Ishikawa (cell line): ENCODE measurements at regions not wholly inside any gene's neighbourhood (a gene's known extent, or its start where the extent isn't known, plus 50 kb on each side); places are given as distances from the start of the nearest gene placed in this dataset.

Experiments used
- CEBPB ChIP-seq: IDR thresholded peaks from 2 replicates; pipeline ENCODE4 v1.6.1; 2012
- CREB1 ChIP-seq: IDR thresholded peaks from 2 replicates; pipeline ENCODE4 v1.6.1; 2012; ENCODE audit warnings: low read depth
- EGR1 ChIP-seq: IDR thresholded peaks from 2 replicates; pipeline ENCODE4 v1.6.1; 2012
- EP300 ChIP-seq: IDR thresholded peaks from 2 replicates; pipeline ENCODE4 v1.6.1; 2012; ENCODE audit warnings: borderline replicate concordance
- FOXM1 ChIP-seq: IDR thresholded peaks from 2 replicates; pipeline ENCODE4 v1.6.1; 2012; ENCODE audit warnings: low read depth, borderline replicate concordance
- MAX ChIP-seq: IDR thresholded peaks from 2 replicates; pipeline ENCODE4 v1.6.1; 2012
- NFIC ChIP-seq: IDR thresholded peaks from 2 replicates; pipeline ENCODE4 v1.6.1; 2012
- RAD21 ChIP-seq: IDR thresholded peaks from 2 replicates; pipeline ENCODE4 v1.6.1; 2012; ENCODE audit warnings: low read depth
- REST ChIP-seq: IDR thresholded peaks from 2 replicates; pipeline ENCODE4 v1.6.1; 2012; ENCODE audit warnings: low read depth, mild to moderate bottlenecking
- TAF1 ChIP-seq: IDR thresholded peaks from 2 replicates; pipeline ENCODE4 v1.6.1; 2012; ENCODE audit warnings: low read depth, mild to moderate bottlenecking
- TCF12 ChIP-seq: IDR thresholded peaks from 2 replicates; pipeline ENCODE4 v1.6.1; 2012; ENCODE audit warnings: low read depth
- TEAD4 ChIP-seq: IDR thresholded peaks from 2 replicates; pipeline ENCODE4 v1.6.1; 2012
- USF1 ChIP-seq: IDR thresholded peaks from 2 replicates; pipeline ENCODE4 v1.6.1; 2012
- YY1 ChIP-seq: IDR thresholded peaks from 2 replicates; pipeline ENCODE4 v1.6.1; 2012; ENCODE audit warnings: low read depth
- ZBTB7A ChIP-seq: IDR thresholded peaks from 2 replicates; pipeline ENCODE4 v1.6.1; 2012; ENCODE audit warnings: low read depth

- no peak for TF ChIP-seq TEAD4
- no peak for TF ChIP-seq FOXM1
- no peak for TF ChIP-seq CREB1
- no peak for TF ChIP-seq EP300
- TF ChIP-seq RAD21 = no peak
- no peak for TF ChIP-seq TCF12
- TF ChIP-seq TAF1 = no peak
- no peak for TF ChIP-seq MAX
- TF ChIP-seq REST = no peak
- no peak for TF ChIP-seq ZBTB7A
- no peak for TF ChIP-seq CEBPB
- no peak for TF ChIP-seq USF1
- no peak for TF ChIP-seq YY1
- TF ChIP-seq NFIC = no peak
- TF ChIP-seq EGR1 = no peak
These were observed 531.5 kb downstream of the ANKRD50 start for GRCh38 chr4:124181039-124181438.

- TF ChIP-seq TAF1 = no peak
- no peak for TF ChIP-seq USF1
- no peak for TF ChIP-seq YY1
- TF ChIP-seq ZBTB7A = no peak
- TF ChIP-seq FOXM1 = no peak
- no peak for TF ChIP-seq EGR1
These were observed 529.3 kb downstream of the ANKRD50 start for GRCh38 chr4:124183231-124183630.

- TF ChIP-seq FOXM1 (no peak), CEBPB (peak; percentile 55)
These were observed 528.6 kb downstream of the ANKRD50 start for GRCh38 chr4:124183926-124184325.

GRCh38 chr4:124184792-124185191, 527.7 kb downstream of the ANKRD50 start:
- TF ChIP-seq ZBTB7A = no peak
- no peak for TF ChIP-seq CEBPB
- no peak for TF ChIP-seq REST
- no peak for TF ChIP-seq EP300
- TF ChIP-seq FOXM1 = no peak
- no peak for TF ChIP-seq CREB1

- TF ChIP-seq YY1 = no peak
- no peak for TF ChIP-seq FOXM1
- TF ChIP-seq MAX = no peak
- TF ChIP-seq CEBPB = no peak
- no peak for TF ChIP-seq RAD21
- TF ChIP-seq CREB1 = no peak
These were observed 523.9 kb downstream of the ANKRD50 start for GRCh38 chr4:124188595-124188994.

- TF ChIP-seq REST (no peak), YY1 (no peak), EGR1 (no peak), RAD21 (no peak), TAF1 (no peak), NFIC (no peak), ZBTB7A (no peak), TCF12 (no peak), CREB1 (no peak), EP300 (no peak), FOXM1 (no peak), USF1 (no peak), MAX (no peak), CEBPB (no peak), TEAD4 (no peak)
These were observed 523.0 kb downstream of the ANKRD50 start for GRCh38 chr4:124189545-124189944.
